Testis (tissue), 2 donors: ENCODE measurements at regions not wholly inside any gene's neighbourhood (a gene's known extent, or its start where the extent isn't known, plus 50 kb on each side); places are given as distances from the start of the nearest gene placed in this dataset.

ENCODE experiments used
- POLR2A ChIP-seq: fragments of 450-650 bp; IDR thresholded peaks from one replicate; pipeline ENCODE4 v1.6.1; 2017; ENCODE audit warnings: antibody characterized with exemption, mild to moderate bottlenecking, moderate library complexity
- TF ChIP-seq, protein P1 (sequence below), 3 experiments: fragments of 450-650 bp in 2 of 3; fragments of 200-600 bp in 1 of 3; sonication (generic) in 1 of 3; IDR thresholded peaks; one replicate each; pipeline ENCODE4 v1.5.1; 2016 to 2019; ENCODE audit warnings: antibody characterized with exemption in 3 of 3, mild to moderate bottlenecking in 2 of 3, moderate library complexity in 1 of 3

DNA sequence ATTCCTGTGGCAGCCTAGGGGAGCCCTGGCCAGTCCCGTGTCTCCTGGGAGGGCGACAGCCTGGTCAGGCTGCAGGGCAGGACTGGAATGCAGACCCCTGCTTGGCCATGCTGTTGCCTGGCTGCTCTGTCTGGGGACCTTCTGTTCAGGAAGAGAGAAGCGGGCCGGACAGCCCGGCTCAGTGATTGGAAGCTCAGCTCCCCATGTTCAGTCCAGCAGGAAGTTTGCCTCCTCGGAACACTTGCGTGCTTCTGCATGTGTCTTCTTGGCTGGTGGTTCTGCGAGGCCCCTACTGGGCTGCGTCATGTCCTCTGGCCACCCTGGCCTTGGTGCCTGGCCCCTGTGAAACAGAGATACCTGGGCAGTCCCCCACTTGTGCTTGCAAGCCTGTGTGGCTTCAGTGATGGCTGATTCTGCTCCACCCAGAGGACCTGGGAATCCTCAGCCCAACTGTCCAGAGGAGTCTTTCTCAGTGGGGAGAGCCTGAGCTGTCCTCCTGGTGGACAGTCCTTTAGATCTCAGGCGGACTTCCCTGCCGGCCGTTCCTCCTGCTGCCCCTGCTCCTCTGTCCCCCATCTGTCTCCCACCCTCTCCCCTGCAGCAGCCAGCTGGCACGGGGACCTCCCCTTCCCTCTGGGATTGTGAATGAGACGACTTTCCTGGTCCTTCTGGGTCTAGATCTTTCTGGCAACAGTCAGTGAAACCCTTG, 279.5 kb downstream of the SEC14L1 start:
- TF ChIP-seq, protein P1, sequence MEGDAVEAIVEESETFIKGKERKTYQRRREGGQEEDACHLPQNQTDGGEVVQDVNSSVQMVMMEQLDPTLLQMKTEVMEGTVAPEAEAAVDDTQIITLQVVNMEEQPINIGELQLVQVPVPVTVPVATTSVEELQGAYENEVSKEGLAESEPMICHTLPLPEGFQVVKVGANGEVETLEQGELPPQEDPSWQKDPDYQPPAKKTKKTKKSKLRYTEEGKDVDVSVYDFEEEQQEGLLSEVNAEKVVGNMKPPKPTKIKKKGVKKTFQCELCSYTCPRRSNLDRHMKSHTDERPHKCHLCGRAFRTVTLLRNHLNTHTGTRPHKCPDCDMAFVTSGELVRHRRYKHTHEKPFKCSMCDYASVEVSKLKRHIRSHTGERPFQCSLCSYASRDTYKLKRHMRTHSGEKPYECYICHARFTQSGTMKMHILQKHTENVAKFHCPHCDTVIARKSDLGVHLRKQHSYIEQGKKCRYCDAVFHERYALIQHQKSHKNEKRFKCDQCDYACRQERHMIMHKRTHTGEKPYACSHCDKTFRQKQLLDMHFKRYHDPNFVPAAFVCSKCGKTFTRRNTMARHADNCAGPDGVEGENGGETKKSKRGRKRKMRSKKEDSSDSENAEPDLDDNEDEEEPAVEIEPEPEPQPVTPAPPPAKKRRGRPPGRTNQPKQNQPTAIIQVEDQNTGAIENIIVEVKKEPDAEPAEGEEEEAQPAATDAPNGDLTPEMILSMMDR (IDR thresholded peaks at IDR 0.05): peak in 1 of 3 experiments; percentile 9
- TF ChIP-seq POLR2A: no peak
